ENCODE measurements at regions not wholly inside any gene's neighbourhood (a gene's known extent, or its start where the extent isn't known, plus 50 kb on each side); places are given as distances from the start of the nearest gene placed in this dataset.

DNA sequence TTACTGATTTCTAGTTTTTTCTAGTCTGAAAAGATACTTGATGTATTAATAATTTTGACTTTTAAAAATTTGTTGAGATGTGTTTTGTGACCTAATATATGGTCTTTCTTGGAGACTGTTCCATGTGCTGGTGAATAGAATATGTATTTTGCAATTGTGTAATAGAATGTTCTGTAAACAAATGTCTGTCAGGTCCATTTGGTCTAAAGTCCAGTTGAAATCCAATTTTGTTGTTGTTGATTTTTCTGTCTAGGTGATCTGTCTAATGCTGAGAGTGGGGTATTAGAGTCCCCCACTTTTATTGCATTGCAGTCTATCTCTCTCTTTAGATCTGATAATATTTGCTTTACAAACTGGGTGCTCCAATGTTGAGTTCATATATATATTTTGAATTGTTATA is 175.8 kb downstream of the RPAP3 start:
- TF ChIP-seq, protein P1, sequence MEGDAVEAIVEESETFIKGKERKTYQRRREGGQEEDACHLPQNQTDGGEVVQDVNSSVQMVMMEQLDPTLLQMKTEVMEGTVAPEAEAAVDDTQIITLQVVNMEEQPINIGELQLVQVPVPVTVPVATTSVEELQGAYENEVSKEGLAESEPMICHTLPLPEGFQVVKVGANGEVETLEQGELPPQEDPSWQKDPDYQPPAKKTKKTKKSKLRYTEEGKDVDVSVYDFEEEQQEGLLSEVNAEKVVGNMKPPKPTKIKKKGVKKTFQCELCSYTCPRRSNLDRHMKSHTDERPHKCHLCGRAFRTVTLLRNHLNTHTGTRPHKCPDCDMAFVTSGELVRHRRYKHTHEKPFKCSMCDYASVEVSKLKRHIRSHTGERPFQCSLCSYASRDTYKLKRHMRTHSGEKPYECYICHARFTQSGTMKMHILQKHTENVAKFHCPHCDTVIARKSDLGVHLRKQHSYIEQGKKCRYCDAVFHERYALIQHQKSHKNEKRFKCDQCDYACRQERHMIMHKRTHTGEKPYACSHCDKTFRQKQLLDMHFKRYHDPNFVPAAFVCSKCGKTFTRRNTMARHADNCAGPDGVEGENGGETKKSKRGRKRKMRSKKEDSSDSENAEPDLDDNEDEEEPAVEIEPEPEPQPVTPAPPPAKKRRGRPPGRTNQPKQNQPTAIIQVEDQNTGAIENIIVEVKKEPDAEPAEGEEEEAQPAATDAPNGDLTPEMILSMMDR (IDR thresholded peaks at IDR 0.05 in 4 of 5, conservative IDR thresholded peaks at IDR 0.05 in 1 of 5): no peak
- TF ChIP-seq POLR2A (IDR thresholded peaks at IDR 0.05): no peak

Data from gastrocnemius medialis (tissue), 4 donors.